ENCODE measurements at regions not wholly inside any gene's neighbourhood (a gene's known extent, or its start where the extent isn't known, plus 50 kb on each side); places are given as distances from the start of the nearest gene placed in this dataset.
"Not testable (repeated sequence)": the region's sequence is repeated elsewhere in the genome, so short reads cannot be mapped to it uniquely, and the experiment has no call there.

DNA sequence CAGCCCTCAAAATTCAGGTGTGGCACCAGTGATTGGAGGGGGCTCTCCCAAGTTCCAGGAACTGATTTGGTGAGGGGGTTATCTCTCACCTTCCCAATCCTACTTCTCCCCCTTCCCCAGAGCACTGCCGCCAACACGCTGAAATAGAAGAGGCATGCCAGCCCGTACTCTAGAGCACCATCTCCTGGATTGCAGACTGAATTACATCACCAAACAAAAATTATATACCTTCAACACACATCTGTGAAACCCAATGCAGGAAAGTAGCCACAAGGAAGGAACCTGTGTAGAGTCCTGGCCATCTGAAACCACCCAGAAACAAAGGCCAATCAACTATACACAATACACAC is 80.1 kb downstream of the TBC1D28 start:
- TF ChIP-seq, protein P1, sequence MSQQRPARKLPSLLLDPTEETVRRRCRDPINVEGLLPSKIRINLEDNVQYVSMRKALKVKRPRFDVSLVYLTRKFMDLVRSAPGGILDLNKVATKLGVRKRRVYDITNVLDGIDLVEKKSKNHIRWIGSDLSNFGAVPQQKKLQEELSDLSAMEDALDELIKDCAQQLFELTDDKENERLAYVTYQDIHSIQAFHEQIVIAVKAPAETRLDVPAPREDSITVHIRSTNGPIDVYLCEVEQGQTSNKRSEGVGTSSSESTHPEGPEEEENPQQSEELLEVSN (IDR thresholded peaks at IDR 0.05; ENCODE audit: borderline replicate concordance, low read depth), result not testable (repeated sequence)
- TF ChIP-seq, protein P2, sequence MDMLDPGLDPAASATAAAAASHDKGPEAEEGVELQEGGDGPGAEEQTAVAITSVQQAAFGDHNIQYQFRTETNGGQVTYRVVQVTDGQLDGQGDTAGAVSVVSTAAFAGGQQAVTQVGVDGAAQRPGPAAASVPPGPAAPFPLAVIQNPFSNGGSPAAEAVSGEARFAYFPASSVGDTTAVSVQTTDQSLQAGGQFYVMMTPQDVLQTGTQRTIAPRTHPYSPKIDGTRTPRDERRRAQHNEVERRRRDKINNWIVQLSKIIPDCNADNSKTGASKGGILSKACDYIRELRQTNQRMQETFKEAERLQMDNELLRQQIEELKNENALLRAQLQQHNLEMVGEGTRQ (IDR thresholded peaks at IDR 0.05), result not testable (repeated sequence)
- TF ChIP-seq, protein P3, sequence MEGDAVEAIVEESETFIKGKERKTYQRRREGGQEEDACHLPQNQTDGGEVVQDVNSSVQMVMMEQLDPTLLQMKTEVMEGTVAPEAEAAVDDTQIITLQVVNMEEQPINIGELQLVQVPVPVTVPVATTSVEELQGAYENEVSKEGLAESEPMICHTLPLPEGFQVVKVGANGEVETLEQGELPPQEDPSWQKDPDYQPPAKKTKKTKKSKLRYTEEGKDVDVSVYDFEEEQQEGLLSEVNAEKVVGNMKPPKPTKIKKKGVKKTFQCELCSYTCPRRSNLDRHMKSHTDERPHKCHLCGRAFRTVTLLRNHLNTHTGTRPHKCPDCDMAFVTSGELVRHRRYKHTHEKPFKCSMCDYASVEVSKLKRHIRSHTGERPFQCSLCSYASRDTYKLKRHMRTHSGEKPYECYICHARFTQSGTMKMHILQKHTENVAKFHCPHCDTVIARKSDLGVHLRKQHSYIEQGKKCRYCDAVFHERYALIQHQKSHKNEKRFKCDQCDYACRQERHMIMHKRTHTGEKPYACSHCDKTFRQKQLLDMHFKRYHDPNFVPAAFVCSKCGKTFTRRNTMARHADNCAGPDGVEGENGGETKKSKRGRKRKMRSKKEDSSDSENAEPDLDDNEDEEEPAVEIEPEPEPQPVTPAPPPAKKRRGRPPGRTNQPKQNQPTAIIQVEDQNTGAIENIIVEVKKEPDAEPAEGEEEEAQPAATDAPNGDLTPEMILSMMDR (IDR thresholded peaks at IDR 0.05), result peak; percentile 20; the same call in 1 of the 3 replicates
- TF ChIP-seq, protein P4, sequence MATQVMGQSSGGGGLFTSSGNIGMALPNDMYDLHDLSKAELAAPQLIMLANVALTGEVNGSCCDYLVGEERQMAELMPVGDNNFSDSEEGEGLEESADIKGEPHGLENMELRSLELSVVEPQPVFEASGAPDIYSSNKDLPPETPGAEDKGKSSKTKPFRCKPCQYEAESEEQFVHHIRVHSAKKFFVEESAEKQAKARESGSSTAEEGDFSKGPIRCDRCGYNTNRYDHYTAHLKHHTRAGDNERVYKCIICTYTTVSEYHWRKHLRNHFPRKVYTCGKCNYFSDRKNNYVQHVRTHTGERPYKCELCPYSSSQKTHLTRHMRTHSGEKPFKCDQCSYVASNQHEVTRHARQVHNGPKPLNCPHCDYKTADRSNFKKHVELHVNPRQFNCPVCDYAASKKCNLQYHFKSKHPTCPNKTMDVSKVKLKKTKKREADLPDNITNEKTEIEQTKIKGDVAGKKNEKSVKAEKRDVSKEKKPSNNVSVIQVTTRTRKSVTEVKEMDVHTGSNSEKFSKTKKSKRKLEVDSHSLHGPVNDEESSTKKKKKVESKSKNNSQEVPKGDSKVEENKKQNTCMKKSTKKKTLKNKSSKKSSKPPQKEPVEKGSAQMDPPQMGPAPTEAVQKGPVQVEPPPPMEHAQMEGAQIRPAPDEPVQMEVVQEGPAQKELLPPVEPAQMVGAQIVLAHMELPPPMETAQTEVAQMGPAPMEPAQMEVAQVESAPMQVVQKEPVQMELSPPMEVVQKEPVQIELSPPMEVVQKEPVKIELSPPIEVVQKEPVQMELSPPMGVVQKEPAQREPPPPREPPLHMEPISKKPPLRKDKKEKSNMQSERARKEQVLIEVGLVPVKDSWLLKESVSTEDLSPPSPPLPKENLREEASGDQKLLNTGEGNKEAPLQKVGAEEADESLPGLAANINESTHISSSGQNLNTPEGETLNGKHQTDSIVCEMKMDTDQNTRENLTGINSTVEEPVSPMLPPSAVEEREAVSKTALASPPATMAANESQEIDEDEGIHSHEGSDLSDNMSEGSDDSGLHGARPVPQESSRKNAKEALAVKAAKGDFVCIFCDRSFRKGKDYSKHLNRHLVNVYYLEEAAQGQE (IDR thresholded peaks at IDR 0.05), result not testable (repeated sequence)
- TF ChIP-seq, protein P5, sequence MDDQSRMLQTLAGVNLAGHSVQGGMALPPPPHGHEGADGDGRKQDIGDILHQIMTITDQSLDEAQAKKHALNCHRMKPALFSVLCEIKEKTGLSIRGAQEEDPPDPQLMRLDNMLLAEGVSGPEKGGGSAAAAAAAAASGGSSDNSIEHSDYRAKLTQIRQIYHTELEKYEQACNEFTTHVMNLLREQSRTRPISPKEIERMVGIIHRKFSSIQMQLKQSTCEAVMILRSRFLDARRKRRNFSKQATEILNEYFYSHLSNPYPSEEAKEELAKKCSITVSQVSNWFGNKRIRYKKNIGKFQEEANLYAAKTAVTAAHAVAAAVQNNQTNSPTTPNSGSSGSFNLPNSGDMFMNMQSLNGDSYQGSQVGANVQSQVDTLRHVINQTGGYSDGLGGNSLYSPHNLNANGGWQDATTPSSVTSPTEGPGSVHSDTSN (IDR thresholded peaks at IDR 0.05), result not testable (repeated sequence)
- TF ChIP-seq, protein P6, sequence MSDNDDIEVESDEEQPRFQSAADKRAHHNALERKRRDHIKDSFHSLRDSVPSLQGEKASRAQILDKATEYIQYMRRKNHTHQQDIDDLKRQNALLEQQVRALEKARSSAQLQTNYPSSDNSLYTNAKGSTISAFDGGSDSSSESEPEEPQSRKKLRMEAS (IDR thresholded peaks at IDR 0.05), result not testable (repeated sequence)
- TF ChIP-seq ZFP36 (IDR thresholded peaks at IDR 0.05; ENCODE audit: borderline replicate concordance, partially characterized antibody); HDAC2 (IDR thresholded peaks at IDR 0.05); POLR2A (IDR thresholded peaks at IDR 0.05; ENCODE audit: low read length); RCOR1 (IDR thresholded peaks at IDR 0.05; ENCODE audit: low read depth, low read length); KDM1A (IDR thresholded peaks at IDR 0.05; ENCODE audit: low read depth); RNF2 (IDR thresholded peaks at IDR 0.05; ENCODE audit: borderline replicate concordance, low read depth); MYC (IDR thresholded peaks at IDR 0.05; ENCODE audit: borderline replicate concordance, low read length): not testable (repeated sequence)

Measured in A549 (cell line).